Lung (tissue), 11 donors: ENCODE measurements at regions not wholly inside any gene's neighbourhood (a gene's known extent, or its start where the extent isn't known, plus 50 kb on each side); places are given as distances from the start of the nearest gene placed in this dataset.

Experiments
- ATAC-seq: fragments of 200-7000 bp; cut with Tn5 transposase; one replicate; pipeline ENCODE4 v1.9.1; 2020; ENCODE audit warnings: moderate number of reproducible peaks; ENCODE audit not compliant: insufficient read depth, low FRiP score
- DNase-seq, 3 donors: peaks; one replicate each; pipeline ENCODE4 v3.0.0-alpha.2; 2013 to 2017
- H3K27ac ChIP-seq, 2 donors: one replicate each; pipeline ENCODE4 v1.5.1; 2013; ENCODE audit warnings: mild to moderate bottlenecking in 2 of 2, moderate library complexity in 2 of 2, control low read depth in 1 of 2, inconsistent platforms in 1 of 2, low read depth in 1 of 2, low read length in 1 of 2
- H3K27me3 ChIP-seq, 3 donors: one replicate each; pipeline ENCODE4 v1.5.1; 2013; ENCODE audit warnings: low read length in 2 of 3; ENCODE audit not compliant: control insufficient read depth in 3 of 3, insufficient read depth in 3 of 3
- H3K36me3 ChIP-seq, 4 donors: one replicate each; pipeline ENCODE4 v1.5.1; 2013; ENCODE audit warnings: low read length in 4 of 4, mild to moderate bottlenecking in 1 of 4, moderate library complexity in 1 of 4; ENCODE audit not compliant: control insufficient read depth in 4 of 4, insufficient read depth in 4 of 4
- H3K4me1 ChIP-seq, 5 donors: one replicate each; pipeline ENCODE4 v1.5.1; 2013; ENCODE audit warnings: low read length in 5 of 5, mild to moderate bottlenecking in 2 of 5, moderate library complexity in 1 of 5; ENCODE audit not compliant: control insufficient read depth in 5 of 5, insufficient read depth in 5 of 5
- H3K4me3 ChIP-seq: one replicate; pipeline ENCODE4 v1.5.1; 2013; ENCODE audit warnings: mild to moderate bottlenecking, control low read depth, moderate library complexity
- H3K9ac ChIP-seq, 2 donors: one replicate each; pipeline ENCODE4 v1.5.1; 2013; ENCODE audit warnings: low read length in 2 of 2, control low read depth in 1 of 2; ENCODE audit not compliant: insufficient read depth in 1 of 2
- H3K9me3 ChIP-seq, 4 donors: one replicate each; pipeline ENCODE4 v1.5.1; 2013; ENCODE audit warnings: low read length in 3 of 4, mild to moderate bottlenecking in 1 of 4, moderate library complexity in 1 of 4; ENCODE audit not compliant: control insufficient read depth in 4 of 4, insufficient read depth in 3 of 4
- WGBS, 2 donors: extraction: QIAGEN DNeasy Blood & Tissue Kit; methylation state at CpG; one replicate each; pipeline ENCODE4 v1.1.7; 2013; 5-methylcytosine and 5-hydroxymethylcytosine counted together
- TF ChIP-seq, protein P1 (sequence below): IDR thresholded peaks from 2 replicates; pipeline ENCODE4 v1.5.1; 2012; ENCODE audit warnings: mild to moderate bottlenecking; ENCODE audit errors: control extremely low read depth, extremely low read depth
- donor health status: control.
- donor health status: control.
- donor health status: Bipolar disorder and iron deficiency.
- donor health status: healthy.
- donor health status: DM: yes; HTN: yes; CAD: no.

GRCh38 chr10:10259013-10259412 is 758.7 kb upstream of the CELF2 start:
- Histone ChIP-seq H3K27ac (no peak overlapping the region), H3K27me3 (no peaks in the 10 kb centered on the region), H3K9ac (no peak overlapping the region), H3K4me3 (no peak overlapping the region), H3K9me3 (peaks cover 0 to 12% (median 5%) of the 10 kb centered on the region in 4 donors), H3K36me3 (no peaks in the 10 kb centered on the region), H3K4me1 (no peaks in the 10 kb centered on the region)
- ATAC-seq, result no peak
- TF ChIP-seq, protein P1, sequence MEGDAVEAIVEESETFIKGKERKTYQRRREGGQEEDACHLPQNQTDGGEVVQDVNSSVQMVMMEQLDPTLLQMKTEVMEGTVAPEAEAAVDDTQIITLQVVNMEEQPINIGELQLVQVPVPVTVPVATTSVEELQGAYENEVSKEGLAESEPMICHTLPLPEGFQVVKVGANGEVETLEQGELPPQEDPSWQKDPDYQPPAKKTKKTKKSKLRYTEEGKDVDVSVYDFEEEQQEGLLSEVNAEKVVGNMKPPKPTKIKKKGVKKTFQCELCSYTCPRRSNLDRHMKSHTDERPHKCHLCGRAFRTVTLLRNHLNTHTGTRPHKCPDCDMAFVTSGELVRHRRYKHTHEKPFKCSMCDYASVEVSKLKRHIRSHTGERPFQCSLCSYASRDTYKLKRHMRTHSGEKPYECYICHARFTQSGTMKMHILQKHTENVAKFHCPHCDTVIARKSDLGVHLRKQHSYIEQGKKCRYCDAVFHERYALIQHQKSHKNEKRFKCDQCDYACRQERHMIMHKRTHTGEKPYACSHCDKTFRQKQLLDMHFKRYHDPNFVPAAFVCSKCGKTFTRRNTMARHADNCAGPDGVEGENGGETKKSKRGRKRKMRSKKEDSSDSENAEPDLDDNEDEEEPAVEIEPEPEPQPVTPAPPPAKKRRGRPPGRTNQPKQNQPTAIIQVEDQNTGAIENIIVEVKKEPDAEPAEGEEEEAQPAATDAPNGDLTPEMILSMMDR, result no peak
- 90 to 96% methylated on average over 4 of the region's 4 CpGs for WGBS, 2 donors
- DNase-seq, result no peak

- H3K9ac ChIP-seq, result peak overlapping the region in 1 of 2 donors; percentile 74
- no peaks in the 10 kb centered on the region for H3K36me3 ChIP-seq
- H3K27ac ChIP-seq, result no peak overlapping the region
- TF ChIP-seq, protein P1, result no peak
- WGBS, 2 donors, result 63 to 79% methylated on average over 8 of the region's 8 CpGs
- no peaks in the 10 kb centered on the region for H3K27me3 ChIP-seq
- H3K4me3 ChIP-seq, result no peak overlapping the region
- peaks cover 0 to 27% (median 0%) of the 10 kb centered on the region in 5 donors for H3K4me1 ChIP-seq
- ATAC-seq, result no peak
- peak; percentile 24 to 94 (median 93) for DNase-seq
- H3K9me3 ChIP-seq, result no peaks in the 10 kb centered on the region
These were observed 747.3 kb upstream of the CELF2 start for GRCh38 chr10:10270126-10271050.

GRCh38 chr10:10271639-10272192 is 746.0 kb upstream of the CELF2 start:
- ATAC-seq (no peak), DNase-seq (no peak)
- H3K27ac ChIP-seq, result no peak overlapping the region
- 96 to 100% methylated on average over 1 of the region's 1 CpG for WGBS, 2 donors
- peaks cover 0 to 27% (median 0%) of the 10 kb centered on the region in 5 donors for H3K4me1 ChIP-seq
- TF ChIP-seq, protein P1, result no peak
- H3K36me3 ChIP-seq, result no peaks in the 10 kb centered on the region
- H3K9me3 ChIP-seq, result no peaks in the 10 kb centered on the region
- H3K27me3 ChIP-seq, result no peaks in the 10 kb centered on the region
- H3K4me3 ChIP-seq, result no peak overlapping the region
- H3K9ac ChIP-seq, result no peak overlapping the region
